Uterus (tissue), 2 donors: ENCODE measurements at regions not wholly inside any gene's neighbourhood (a gene's known extent, or its start where the extent isn't known, plus 50 kb on each side); places are given as distances from the start of the nearest gene placed in this dataset.

Experiments
- POLR2A ChIP-seq, 2 donors: fragments of 450-650 bp; IDR thresholded peaks; one replicate each; pipeline ENCODE4 v1.6.1; 2016; ENCODE audit warnings: antibody characterized with exemption in 2 of 2, mild to moderate bottlenecking in 1 of 2, moderate library complexity in 1 of 2
- TF ChIP-seq, protein P1 (sequence below), 4 experiments: fragments of 200-600 bp in 2 of 4; fragments of 450-650 bp in 2 of 4; sonication (generic) in 2 of 4; IDR thresholded peaks; one replicate each; pipeline ENCODE4 v1.5.1; 2016 to 2019; ENCODE audit warnings: antibody characterized with exemption in 4 of 4, mild to moderate bottlenecking in 2 of 4, moderate library complexity in 1 of 4

- TF ChIP-seq, protein P1, sequence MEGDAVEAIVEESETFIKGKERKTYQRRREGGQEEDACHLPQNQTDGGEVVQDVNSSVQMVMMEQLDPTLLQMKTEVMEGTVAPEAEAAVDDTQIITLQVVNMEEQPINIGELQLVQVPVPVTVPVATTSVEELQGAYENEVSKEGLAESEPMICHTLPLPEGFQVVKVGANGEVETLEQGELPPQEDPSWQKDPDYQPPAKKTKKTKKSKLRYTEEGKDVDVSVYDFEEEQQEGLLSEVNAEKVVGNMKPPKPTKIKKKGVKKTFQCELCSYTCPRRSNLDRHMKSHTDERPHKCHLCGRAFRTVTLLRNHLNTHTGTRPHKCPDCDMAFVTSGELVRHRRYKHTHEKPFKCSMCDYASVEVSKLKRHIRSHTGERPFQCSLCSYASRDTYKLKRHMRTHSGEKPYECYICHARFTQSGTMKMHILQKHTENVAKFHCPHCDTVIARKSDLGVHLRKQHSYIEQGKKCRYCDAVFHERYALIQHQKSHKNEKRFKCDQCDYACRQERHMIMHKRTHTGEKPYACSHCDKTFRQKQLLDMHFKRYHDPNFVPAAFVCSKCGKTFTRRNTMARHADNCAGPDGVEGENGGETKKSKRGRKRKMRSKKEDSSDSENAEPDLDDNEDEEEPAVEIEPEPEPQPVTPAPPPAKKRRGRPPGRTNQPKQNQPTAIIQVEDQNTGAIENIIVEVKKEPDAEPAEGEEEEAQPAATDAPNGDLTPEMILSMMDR (IDR thresholded peaks at IDR 0.05) = no peak
- TF ChIP-seq POLR2A (IDR thresholded peaks at IDR 0.05) = no peak
Observed at GRCh38 chr11:27916541-27917100, 191.3 kb downstream of the KIF18A start.
